Hepatocyte (in vitro differentiated cells): ENCODE measurements at regions not wholly inside any gene's neighbourhood (a gene's known extent, or its start where the extent isn't known, plus 50 kb on each side); places are given as distances from the start of the nearest gene placed in this dataset. TPM values are rescaled to one million over a fixed set of nuclear protein-coding genes. Genes with fewer than 3 reads are reported as not detected.

Experiments
- DNase-seq: peaks from one replicate; pipeline ENCODE4 v3.0.0-alpha.2; 2016; ENCODE audit warnings: low spot score
- H2AFZ ChIP-seq: fragments of 200-600 bp; sonication (generic); 2 replicates; pipeline ENCODE4 v1.6.0; 2016; ENCODE audit warnings: antibody characterized with exemption, mild to moderate bottlenecking
- H3K27ac ChIP-seq: fragments of 200-600 bp; sonication (generic); 2 replicates; pipeline ENCODE4 v1.5.1; 2016; ENCODE audit warnings: mild to moderate bottlenecking
- H3K27me3 ChIP-seq: fragments of 200-600 bp; sonication (generic); 2 replicates; pipeline ENCODE4 v1.6.1; 2016
- H3K36me3 ChIP-seq: fragments of 200-600 bp; sonication (generic); replicated peaks from 2 replicates; pipeline ENCODE4 v1.5.1; 2016; ENCODE audit warnings: low read depth; ENCODE audit not compliant: insufficient read depth
- H3K4me1 ChIP-seq: fragments of 200-600 bp; sonication (generic); 2 replicates; pipeline ENCODE4 v1.5.1; 2016; ENCODE audit warnings: mild to moderate bottlenecking, moderate library complexity; ENCODE audit not compliant: insufficient read depth
- H3K4me2 ChIP-seq: fragments of 200-600 bp; sonication (generic); 2 replicates; pipeline ENCODE4 v1.6.0; 2016
- H3K4me3 ChIP-seq: fragments of 200-600 bp; sonication (generic); 2 replicates; pipeline ENCODE4 v1.5.1; 2016; ENCODE audit warnings: mild to moderate bottlenecking
- H3K79me2 ChIP-seq: fragments of 200-600 bp; sonication (generic); 2 replicates; pipeline ENCODE4 v1.6.0; 2017; ENCODE audit warnings: mild to moderate bottlenecking
- H3K9me2 ChIP-seq: fragments of 200-600 bp; sonication (generic); replicated peaks from 2 replicates; pipeline ENCODE4 v1.6.0; 2017; ENCODE audit warnings: mild to moderate bottlenecking; ENCODE audit not compliant: insufficient read depth
- H3K9me3 ChIP-seq: fragments of 200-600 bp; sonication (generic); 2 replicates; pipeline ENCODE4 v1.5.1; 2016; ENCODE audit warnings: low read depth, mild to moderate bottlenecking
- H4K20me1 ChIP-seq: fragments of 200-600 bp; sonication (generic); 2 replicates; pipeline ENCODE4 v1.6.0; 2016; ENCODE audit warnings: mild to moderate bottlenecking; ENCODE audit not compliant: insufficient read depth, poor library complexity, severe bottlenecking
- CTCF ChIP-seq: fragments of 200-600 bp; sonication (generic); IDR thresholded peaks from 2 replicates; pipeline ENCODE4 v1.5.1; 2016; ENCODE audit warnings: antibody characterized with exemption, mild to moderate bottlenecking; ENCODE audit not compliant: poor library complexity
- EZH2 ChIP-seq: fragments of 200-600 bp; sonication (generic); IDR thresholded peaks from 2 replicates; pipeline ENCODE4 v1.6.1; 2016; ENCODE audit warnings: antibody characterized with exemption, mild to moderate bottlenecking, borderline replicate concordance
- EZH2phosphoT487 ChIP-seq: fragments of 200-600 bp; sonication (generic); IDR thresholded peaks from one replicate; pipeline ENCODE4 v1.6.1; 2018; ENCODE audit warnings: antibody characterized with exemption, mild to moderate bottlenecking, low read depth, moderate library complexity; ENCODE audit not compliant: unreplicated experiment, severe bottlenecking
- WGBS: methylation state at CpG from one replicate; pipeline ENCODE4 v1.1.6; 2016; ENCODE audit warnings: low lambda C conversion rate; ENCODE audit errors: missing lambda C conversion rate; 5-methylcytosine and 5-hydroxymethylcytosine counted together
- small RNA-seq: library from RNA; depleted of rRNA; stranded (forward); fragments of <200 nt; gene quantifications from one replicate; pipeline ENCODE3, GENCODE V24; 2014

DNA sequence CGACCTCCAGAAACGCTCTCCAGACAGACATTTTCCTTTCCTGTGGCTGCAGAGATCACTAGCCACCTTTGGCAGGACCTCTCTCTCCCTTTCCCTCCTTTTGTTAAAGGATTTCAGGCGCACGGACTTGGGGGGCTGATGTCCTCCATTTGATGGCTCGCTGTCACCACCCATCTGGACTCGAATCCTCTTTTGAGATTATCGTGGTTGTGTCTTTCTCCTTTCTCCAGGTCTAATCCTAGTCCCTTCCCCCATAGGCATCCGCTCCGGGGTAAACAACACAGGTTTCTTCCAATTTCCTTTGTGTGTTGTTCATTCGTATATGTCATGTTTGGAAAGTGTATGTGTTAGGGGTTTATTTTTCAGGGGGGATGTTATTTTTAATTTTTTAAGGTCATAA is 56.7 kb upstream of the SLC24A4 start:
- H3K4me2 ChIP-seq, result no peak overlapping the region
- H3K9me3 ChIP-seq, result no peaks in the 10 kb centered on the region
- no peak overlapping the region for H2AFZ ChIP-seq
- no peak overlapping the region for H3K4me3 ChIP-seq
- H3K9me2 ChIP-seq, result no peaks in the 10 kb centered on the region
- no peaks in the 10 kb centered on the region for H4K20me1 ChIP-seq
- no peak overlapping the region for H3K27ac ChIP-seq
- TF ChIP-seq CTCF (no peak), EZH2phosphoT487 (no peak), EZH2 (no peak)
- H3K36me3 ChIP-seq, result no peaks in the 10 kb centered on the region
- no peaks in the 10 kb centered on the region for H3K27me3 ChIP-seq
- H3K4me1 ChIP-seq, result no peaks in the 10 kb centered on the region
- H3K79me2 ChIP-seq, result no peaks in the 10 kb centered on the region
- no peak for DNase-seq
- 89% methylated on average over 10 of the region's 10 CpGs for WGBS

Small RNA genes in the stretch of these regions (small RNA-seq; reads per million reads assigned to genes)
- gene RNU6-366P, result not detected
